Mesenchymal stem cell (in vitro differentiated cells and primary cell): ENCODE measurements at regions not wholly inside any gene's neighbourhood (a gene's known extent, or its start where the extent isn't known, plus 50 kb on each side); places are given as distances from the start of the nearest gene placed in this dataset.

Experiments used
- DNase-seq: peaks from one replicate; pipeline ENCODE4 v3.0.0-alpha.2; 2013
- H2AFZ ChIP-seq: one replicate; pipeline ENCODE4 v1.6.1; 2013; ENCODE audit warnings: low read depth, mild to moderate bottlenecking, control low read depth, inconsistent platforms, low read length, moderate library complexity
- H2AK5ac ChIP-seq: 2 replicates; pipeline ENCODE4 v1.6.1; 2013; ENCODE audit warnings: low read length, moderate library complexity, mild to moderate bottlenecking, inconsistent platforms; ENCODE audit not compliant: severe bottlenecking
- H2BK120ac ChIP-seq: one replicate; pipeline ENCODE4 v1.6.1; 2013; ENCODE audit warnings: low read depth, mild to moderate bottlenecking, inconsistent platforms, low read length, moderate library complexity
- H2BK12ac ChIP-seq, 2 experiments: one replicate each; pipeline ENCODE4 v1.6.1; 2013; ENCODE audit warnings: inconsistent platforms in 2 of 2, low read length in 2 of 2, mild to moderate bottlenecking in 2 of 2, moderate library complexity in 2 of 2, control low read depth in 1 of 2
- H2BK15ac ChIP-seq: one replicate; pipeline ENCODE4 v1.6.1; 2013; ENCODE audit warnings: mild to moderate bottlenecking, low read depth, inconsistent platforms; ENCODE audit not compliant: poor library complexity, severe bottlenecking
- H2BK5ac ChIP-seq: 2 replicates; pipeline ENCODE4 v1.6.1; 2013; ENCODE audit warnings: low read depth, mild to moderate bottlenecking, low read length, control low read depth, inconsistent platforms; ENCODE audit not compliant: poor library complexity, severe bottlenecking
- H3K14ac ChIP-seq, 2 experiments: one replicate each; pipeline ENCODE4 v1.6.1; 2013; ENCODE audit warnings: inconsistent platforms in 2 of 2, low read length in 2 of 2, control low read depth in 1 of 2, mild to moderate bottlenecking in 1 of 2, moderate library complexity in 1 of 2
- H3K18ac ChIP-seq, 2 experiments: one replicate each; pipeline ENCODE4 v1.6.1; 2013; ENCODE audit warnings: inconsistent platforms in 2 of 2, low read length in 2 of 2, control low read depth in 1 of 2, low read depth in 1 of 2, mild to moderate bottlenecking in 1 of 2
- H3K23ac ChIP-seq, 2 experiments: one replicate each; pipeline ENCODE4 v1.6.1; 2013; ENCODE audit warnings: inconsistent platforms in 2 of 2, low read length in 2 of 2, mild to moderate bottlenecking in 2 of 2, moderate library complexity in 2 of 2, control low read depth in 1 of 2
- H3K27ac ChIP-seq: 2 replicates; pipeline ENCODE4 v1.5.1; 2013; ENCODE audit warnings: mild to moderate bottlenecking, moderate library complexity, low read length, control low read depth, inconsistent platforms; ENCODE audit not compliant: poor library complexity, severe bottlenecking
- H3K27me3 ChIP-seq, 2 experiments: 2 replicates each; pipeline versions ENCODE4 v1.6.1 to v1.7.0; 2013; ENCODE audit warnings: low read length in 2 of 2, mild to moderate bottlenecking in 2 of 2, moderate library complexity in 2 of 2, control low read depth in 1 of 2, inconsistent platforms in 1 of 2; ENCODE audit not compliant: control insufficient read depth in 1 of 2, insufficient read depth in 1 of 2
- H3K36me3 ChIP-seq, 2 experiments: 2 replicates each; pipeline versions ENCODE4 v1.6.1 to v1.7.0; 2013; ENCODE audit warnings: low read length in 2 of 2, control low read depth in 1 of 2, inconsistent platforms in 1 of 2, low read depth in 1 of 2, mild to moderate bottlenecking in 1 of 2; ENCODE audit not compliant: insufficient read depth in 2 of 2, control insufficient read depth in 1 of 2
- H3K4ac ChIP-seq, 2 experiments: one replicate each; pipeline ENCODE4 v1.6.1; 2013; ENCODE audit warnings: inconsistent platforms in 2 of 2, low read length in 2 of 2, mild to moderate bottlenecking in 2 of 2, moderate library complexity in 2 of 2, control low read depth in 1 of 2, low read depth in 1 of 2
- H3K4me1 ChIP-seq: 2 replicates; pipeline ENCODE4 v1.6.1; 2013; ENCODE audit warnings: low read depth, low read length, control low read depth; ENCODE audit not compliant: control insufficient read depth, insufficient read depth
- H3K4me2 ChIP-seq: 2 replicates; pipeline ENCODE4 v1.6.1; 2013; ENCODE audit warnings: low read length, mild to moderate bottlenecking, inconsistent platforms; ENCODE audit not compliant: poor library complexity, severe bottlenecking
- H3K4me3 ChIP-seq, 2 experiments: 2 replicates each; pipeline versions ENCODE4 v1.5.1 to v1.7.0; 2013; ENCODE audit warnings: low read length in 2 of 2, mild to moderate bottlenecking in 2 of 2, control low read depth in 1 of 2, low read depth in 1 of 2; ENCODE audit not compliant: insufficient read depth in 1 of 2
- H3K79me1 ChIP-seq: replicated peaks from 2 replicates; pipeline ENCODE4 v1.6.1; 2013; ENCODE audit warnings: mild to moderate bottlenecking, control low read depth, low read length, inconsistent platforms; ENCODE audit not compliant: poor library complexity, severe bottlenecking
- H3K9ac ChIP-seq: 2 replicates; pipeline ENCODE4 v1.7.0; 2013; ENCODE audit warnings: mild to moderate bottlenecking, low read length, moderate library complexity
- H3K9me3 ChIP-seq: 2 replicates; pipeline ENCODE4 v1.7.0; 2013; ENCODE audit warnings: mild to moderate bottlenecking, low read length; ENCODE audit not compliant: control insufficient read depth
- H4K8ac ChIP-seq: one replicate; pipeline ENCODE4 v1.6.1; 2013; ENCODE audit warnings: inconsistent platforms, mild to moderate bottlenecking, low read length, moderate library complexity
- H4K91ac ChIP-seq: one replicate; pipeline ENCODE4 v1.6.1; 2013; ENCODE audit warnings: mild to moderate bottlenecking, low read length, inconsistent platforms
- WGBS: methylation state at CpG from one replicate; pipeline ENCODE4 v1.1.7; 2013; ENCODE audit warnings: mixed read lengths; 5-methylcytosine and 5-hydroxymethylcytosine counted together

DNA sequence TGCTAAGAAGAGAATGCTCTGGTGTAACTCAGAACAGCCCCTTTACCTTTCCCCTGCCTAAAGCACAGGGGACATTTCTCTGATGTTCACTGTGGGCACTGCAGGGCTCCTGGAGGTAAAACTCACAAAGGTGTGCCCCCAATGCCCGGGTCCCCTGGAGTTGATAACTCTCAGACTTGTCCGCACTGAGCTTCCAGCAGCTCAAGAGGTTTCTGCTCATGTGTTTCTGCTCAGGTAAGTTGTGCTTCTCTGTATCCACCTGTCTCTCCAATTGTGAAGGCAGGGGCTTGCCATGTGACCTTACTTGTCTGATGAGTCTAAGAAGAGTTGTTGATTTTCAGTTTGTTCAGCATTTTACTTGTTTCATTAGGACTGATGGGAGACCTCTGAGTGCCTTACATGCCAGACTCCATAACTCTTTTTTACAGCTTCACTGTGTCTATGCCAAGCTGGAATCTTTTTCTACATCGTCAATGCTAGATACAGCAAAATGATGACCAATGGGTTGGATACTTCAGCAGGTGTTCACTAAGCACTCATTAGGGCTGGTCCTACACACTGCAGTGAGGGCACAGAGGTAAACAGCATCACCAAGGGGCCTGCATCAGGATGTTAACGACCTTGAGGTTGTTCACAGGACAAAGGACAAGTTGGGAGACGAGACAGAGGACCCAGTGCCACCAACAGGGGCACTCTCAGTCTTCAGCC is 56.4 kb downstream of the MRPL36 start:
- Histone ChIP-seq H2BK120ac (no peak overlapping the region), H2BK12ac (no peak overlapping the region), H3K4ac (no peak overlapping the region), H2BK5ac (no peak overlapping the region), H3K79me1 (no peaks in the 10 kb centered on the region), H4K8ac (no peak overlapping the region), H3K9me3 (peaks cover 6% of the 10 kb centered on the region), H2AK5ac (no peak overlapping the region), H3K27ac (no peak overlapping the region), H3K23ac (no peak overlapping the region), H3K36me3 (no peaks in the 10 kb centered on the region), H3K18ac (no peak overlapping the region), H3K27me3 (peaks cover 0 to 24% of the 10 kb centered on the region in 2 experiments), H2BK15ac (no peak overlapping the region), H2AFZ (no peak overlapping the region), H3K4me1 (no peaks in the 10 kb centered on the region), H3K4me3 (no peak overlapping the region), H3K14ac (no peak overlapping the region), H4K91ac (no peak overlapping the region), H3K9ac (no peak overlapping the region), H3K4me2 (no peak overlapping the region)
- DNase-seq: no peak
- WGBS: 60% methylated on average over 5 of the region's 5 CpGs

DNA sequence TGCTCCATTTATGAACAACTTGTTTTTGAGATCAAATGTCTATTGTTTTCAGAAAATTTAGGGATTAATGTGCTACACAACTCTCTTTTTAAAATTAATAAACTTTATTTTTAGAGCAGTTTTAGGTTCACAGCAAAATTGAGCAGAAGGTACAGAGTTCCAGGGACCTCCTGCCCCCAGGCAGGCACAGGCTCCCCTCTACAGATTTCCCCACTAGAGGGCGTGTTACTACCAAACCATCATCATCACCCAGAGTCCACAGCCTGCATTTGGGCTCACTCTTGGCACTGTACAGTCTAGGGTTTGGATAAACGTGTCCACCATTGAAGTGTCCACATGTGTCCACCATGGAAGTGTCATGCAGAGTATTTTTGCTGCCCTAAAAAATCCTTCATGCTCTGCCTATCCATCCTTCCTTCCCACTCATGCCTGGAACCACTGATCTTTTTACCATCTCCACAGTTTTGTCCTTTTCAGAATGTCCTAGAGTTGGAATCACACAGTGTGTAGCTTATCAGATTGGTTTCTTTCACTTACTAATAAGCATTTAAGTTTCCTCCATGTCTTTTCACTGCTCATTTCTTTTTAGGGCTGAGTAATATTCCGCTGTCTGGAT is 61.7 kb downstream of the MRPL36 start:
- H2AFZ ChIP-seq: no peak overlapping the region
- H2BK15ac ChIP-seq: no peak overlapping the region
- no peak overlapping the region for H3K4me2 ChIP-seq
- H2BK5ac ChIP-seq: no peak overlapping the region
- H3K9ac ChIP-seq: no peak overlapping the region
- H3K4me3 ChIP-seq: no peak overlapping the region
- peaks cover 6% of the 10 kb centered on the region for H3K9me3 ChIP-seq
- no peak overlapping the region for H2BK120ac ChIP-seq
- H3K79me1 ChIP-seq: no peaks in the 10 kb centered on the region
- H3K27me3 ChIP-seq: peaks cover 0 to 42% of the 10 kb centered on the region in 2 experiments
- no peak overlapping the region for H3K27ac ChIP-seq
- no peak overlapping the region for H3K4ac ChIP-seq
- no peak overlapping the region for H3K23ac ChIP-seq
- no peak overlapping the region for H2BK12ac ChIP-seq
- H3K4me1 ChIP-seq: no peaks in the 10 kb centered on the region
- DNase-seq: peak; percentile 7
- H3K18ac ChIP-seq: no peak overlapping the region
- H4K91ac ChIP-seq: no peak overlapping the region
- no peak overlapping the region for H4K8ac ChIP-seq
- WGBS: 8% methylated on average over 2 of the region's 3 CpGs
- H2AK5ac ChIP-seq: no peak overlapping the region
- no peak overlapping the region for H3K14ac ChIP-seq
- no peaks in the 10 kb centered on the region for H3K36me3 ChIP-seq

DNA sequence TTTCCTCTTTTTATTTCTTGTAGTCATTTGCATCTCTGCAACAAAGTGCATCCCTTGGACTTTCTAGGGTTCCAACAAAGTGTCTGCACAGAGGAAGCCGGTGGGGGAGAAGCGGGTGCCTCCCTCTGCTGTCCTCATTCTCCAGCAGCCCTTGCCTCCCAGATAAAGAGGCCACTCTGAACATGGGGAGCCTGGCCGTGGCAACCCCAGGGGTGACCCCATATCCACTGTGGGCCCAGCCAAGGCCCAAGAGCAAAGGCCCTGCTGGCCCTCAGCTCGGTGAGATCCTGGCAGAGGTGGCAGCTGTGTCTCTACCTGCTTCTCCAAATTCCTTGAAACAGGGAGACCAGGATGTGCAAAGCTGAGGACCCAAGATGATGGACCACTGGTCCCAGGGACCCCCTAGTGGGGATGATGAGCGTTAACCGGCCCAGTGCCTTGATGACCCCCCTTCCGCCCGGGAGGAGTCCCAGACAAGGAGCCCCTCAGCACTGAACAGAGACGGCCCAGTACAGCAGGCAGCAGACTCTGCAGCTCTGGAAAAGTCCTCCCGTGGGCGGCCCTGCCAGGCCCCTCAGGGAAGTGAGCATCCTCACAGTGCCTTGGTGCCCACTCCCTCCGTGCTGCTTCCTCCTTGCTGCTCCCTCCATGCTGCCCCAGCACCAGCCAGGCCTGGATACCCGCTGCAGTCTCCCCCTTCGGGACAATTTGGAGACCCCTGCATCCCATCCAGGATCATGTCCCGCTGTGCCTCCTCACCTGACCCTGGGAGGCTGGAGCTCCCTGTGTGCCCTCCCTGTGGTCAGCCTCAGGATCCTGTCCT is 62.5 kb downstream of the MRPL36 start:
- Histone ChIP-seq H3K9ac (no peak overlapping the region), H3K79me1 (no peaks in the 10 kb centered on the region), H2AK5ac (no peak overlapping the region), H2AFZ (no peak overlapping the region), H3K36me3 (no peaks in the 10 kb centered on the region), H3K23ac (no peak overlapping the region), H3K9me3 (peaks cover 6% of the 10 kb centered on the region), H3K4me1 (no peaks in the 10 kb centered on the region), H4K8ac (no peak overlapping the region), H2BK120ac (no peak overlapping the region), H4K91ac (no peak overlapping the region), H2BK12ac (no peak overlapping the region), H3K14ac (no peak overlapping the region), H3K27ac (no peak overlapping the region), H3K18ac (no peak overlapping the region), H2BK15ac (no peak overlapping the region), H2BK5ac (no peak overlapping the region), H3K4ac (no peak overlapping the region), H3K4me2 (no peak overlapping the region), H3K4me3 (no peak overlapping the region), H3K27me3 (peaks cover 5 to 45% of the 10 kb centered on the region in 2 experiments)
- no peak for DNase-seq
- WGBS: 76% methylated on average over 15 of the region's 15 CpGs

DNA sequence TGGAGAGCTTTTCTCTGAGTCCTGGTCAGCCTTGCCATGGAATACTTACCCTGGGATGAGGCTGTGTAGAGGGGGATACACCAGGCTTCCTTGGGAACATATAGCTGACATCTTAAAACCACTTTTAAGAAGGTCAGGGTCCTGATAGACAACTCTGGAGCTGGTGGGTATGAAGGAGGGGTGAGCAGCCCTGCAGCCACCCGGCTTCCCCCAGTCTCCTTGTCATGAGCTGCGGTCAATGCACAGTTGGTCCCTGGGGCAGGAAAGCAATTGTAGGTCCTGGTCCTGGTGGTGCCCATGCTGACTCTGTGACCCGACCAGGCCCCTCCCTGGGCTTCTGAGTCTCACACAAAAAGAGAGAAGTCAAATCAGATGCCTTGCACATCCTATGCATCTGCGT is 63.6 kb downstream of the MRPL36 start:
- WGBS: 74% methylated on average over 4 of the region's 4 CpGs
- H3K27me3 ChIP-seq: peaks cover 5 to 48% of the 10 kb centered on the region in 2 experiments
- no peaks in the 10 kb centered on the region for H3K79me1 ChIP-seq
- no peak overlapping the region for H3K9ac ChIP-seq
- H2BK12ac ChIP-seq: no peak overlapping the region
- DNase-seq: no peak
- H2BK5ac ChIP-seq: no peak overlapping the region
- H3K23ac ChIP-seq: no peak overlapping the region
- H3K18ac ChIP-seq: no peak overlapping the region
- H3K9me3 ChIP-seq: no peaks in the 10 kb centered on the region
- H3K27ac ChIP-seq: no peak overlapping the region
- no peaks in the 10 kb centered on the region for H3K4me1 ChIP-seq
- H3K4me3 ChIP-seq: no peak overlapping the region
- no peak overlapping the region for H2BK15ac ChIP-seq
- H3K4ac ChIP-seq: no peak overlapping the region
- no peak overlapping the region for H4K91ac ChIP-seq
- no peak overlapping the region for H4K8ac ChIP-seq
- H3K4me2 ChIP-seq: no peak overlapping the region
- H3K14ac ChIP-seq: no peak overlapping the region
- H2AFZ ChIP-seq: no peak overlapping the region
- no peaks in the 10 kb centered on the region for H3K36me3 ChIP-seq
- no peak overlapping the region for H2AK5ac ChIP-seq
- H2BK120ac ChIP-seq: no peak overlapping the region
